Suppressor macrophage treated with lipopolysaccharide for 1 hour (primary cell): ENCODE measurements at regions not wholly inside any gene's neighbourhood (a gene's known extent, or its start where the extent isn't known, plus 50 kb on each side); places are given as distances from the start of the nearest gene placed in this dataset.

Source experiments
- DNase-seq, 3 donors: peaks; one replicate each; pipeline ENCODE4 v3.0.0-alpha.2; 2020 to 2022

DNA sequence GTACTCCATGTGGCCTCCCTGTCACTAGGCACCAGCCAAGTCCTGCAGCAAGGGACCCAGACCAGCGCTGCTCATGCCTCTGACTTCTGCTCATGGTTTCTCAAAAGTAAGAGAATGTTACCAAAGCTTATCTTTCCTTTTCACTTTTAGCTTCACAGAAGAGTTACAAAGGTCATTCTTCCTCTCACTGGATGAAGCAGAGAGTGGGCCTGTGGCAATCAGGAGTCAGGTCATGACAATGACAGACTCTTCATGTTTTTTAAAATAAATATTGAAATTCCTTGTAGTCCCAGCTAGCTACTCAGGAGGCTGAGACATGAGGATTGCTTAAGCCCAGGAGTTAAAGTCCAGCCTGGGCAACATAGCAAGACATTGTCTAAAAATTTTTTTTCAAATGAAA is 126.1 kb downstream of the OSR1 start:
- no peak for DNase-seq

DNA sequence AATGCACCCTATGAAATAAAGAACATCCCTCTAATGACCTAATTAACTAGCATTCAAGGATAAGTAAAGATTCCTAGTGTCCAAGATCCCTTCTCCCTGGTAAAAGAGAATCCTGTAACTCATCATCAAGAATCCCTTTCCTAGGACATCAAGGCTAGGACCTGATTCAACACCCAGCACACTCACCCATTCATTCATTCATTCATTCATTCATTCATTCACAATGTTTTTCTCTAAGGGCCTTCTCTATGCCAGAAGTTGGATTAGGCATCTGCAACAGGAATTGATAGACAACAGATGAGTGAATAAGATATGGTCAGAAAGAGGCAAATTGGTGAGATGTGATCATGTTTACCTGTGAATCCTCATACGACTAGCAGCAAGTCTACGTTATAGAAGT is 126.8 kb downstream of the OSR1 start:
- no peak for DNase-seq

DNA sequence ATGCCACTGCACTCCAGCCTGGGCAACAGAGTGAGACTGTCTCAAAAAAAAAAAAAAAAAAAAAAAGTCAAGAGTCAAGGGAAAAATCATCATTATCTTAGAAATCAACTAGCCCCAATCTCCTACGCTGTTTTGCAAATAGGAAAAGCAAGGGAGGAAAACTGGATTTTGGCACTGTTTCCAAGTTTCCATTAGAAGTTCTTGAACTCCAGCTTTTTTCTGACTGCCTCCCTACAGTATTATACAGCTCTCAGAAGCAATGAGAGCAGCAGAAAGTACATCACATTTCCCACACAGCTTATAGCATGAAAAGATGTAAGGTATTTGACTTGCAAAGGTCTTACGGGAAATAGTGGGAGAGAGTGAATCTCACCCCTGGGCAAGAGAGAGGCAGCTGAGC is 127.8 kb downstream of the OSR1 start:
- DNase-seq = no peak

DNA sequence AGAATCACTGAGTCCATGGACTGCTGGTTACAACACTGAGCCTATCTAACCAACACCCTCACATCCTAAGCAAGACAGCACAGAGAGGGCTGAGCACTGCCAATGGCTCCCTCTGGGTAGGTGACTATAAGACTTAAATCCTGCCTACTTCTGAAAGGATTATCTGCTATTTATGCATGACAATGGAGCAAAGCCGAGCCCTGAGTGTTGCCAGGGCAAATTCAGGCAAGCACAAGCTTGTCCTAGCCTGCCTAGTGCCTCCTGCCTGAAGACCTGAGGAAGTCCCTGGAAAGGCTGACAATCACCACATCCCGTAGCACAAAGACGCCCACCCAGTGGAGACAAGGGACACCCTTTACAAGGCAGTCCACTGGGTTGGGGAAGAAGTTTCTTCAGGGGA is 129.7 kb downstream of the OSR1 start:
- DNase-seq = no peak

DNA sequence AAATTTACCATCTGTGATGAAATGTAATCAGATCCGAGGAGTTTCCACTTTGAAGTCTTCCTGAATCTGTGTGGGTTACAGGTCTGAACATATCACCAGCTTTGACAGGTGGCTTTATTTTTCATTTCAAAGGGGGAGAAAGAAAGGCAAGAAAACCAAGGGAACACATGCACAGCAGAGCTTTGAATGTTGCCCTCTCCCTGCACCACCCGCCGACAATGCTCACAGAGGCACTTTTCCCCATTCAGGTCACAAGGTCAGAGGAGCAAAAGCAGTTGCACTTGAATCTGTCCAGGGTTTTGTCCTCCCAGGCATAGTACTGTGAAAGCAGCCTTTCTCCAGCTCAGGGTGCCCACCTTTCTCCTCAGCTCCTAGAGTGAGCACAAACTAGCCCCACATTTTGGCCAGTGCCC is 130.2 kb downstream of the OSR1 start:
- DNase-seq = no peak

DNA sequence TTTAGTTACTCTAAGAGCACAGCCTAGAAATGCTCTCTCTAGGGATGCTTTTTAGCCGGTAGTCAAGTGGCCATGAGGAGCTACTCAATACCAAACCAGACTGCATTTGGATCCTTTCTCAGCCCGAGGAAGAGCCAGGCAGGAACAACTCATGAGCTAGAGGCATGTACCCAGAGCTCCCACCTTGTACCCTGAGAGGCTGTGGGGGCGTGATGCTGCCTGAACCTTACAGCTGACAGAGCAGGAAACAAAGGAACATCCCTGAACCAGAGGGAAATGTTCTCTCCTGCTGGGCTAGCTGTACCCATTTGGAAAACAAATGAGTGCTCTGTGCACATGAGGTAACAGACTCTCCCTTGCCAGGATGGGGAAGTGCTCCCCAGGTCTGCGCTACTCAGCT is 131.6 kb downstream of the OSR1 start:
- DNase-seq = no peak

DNA sequence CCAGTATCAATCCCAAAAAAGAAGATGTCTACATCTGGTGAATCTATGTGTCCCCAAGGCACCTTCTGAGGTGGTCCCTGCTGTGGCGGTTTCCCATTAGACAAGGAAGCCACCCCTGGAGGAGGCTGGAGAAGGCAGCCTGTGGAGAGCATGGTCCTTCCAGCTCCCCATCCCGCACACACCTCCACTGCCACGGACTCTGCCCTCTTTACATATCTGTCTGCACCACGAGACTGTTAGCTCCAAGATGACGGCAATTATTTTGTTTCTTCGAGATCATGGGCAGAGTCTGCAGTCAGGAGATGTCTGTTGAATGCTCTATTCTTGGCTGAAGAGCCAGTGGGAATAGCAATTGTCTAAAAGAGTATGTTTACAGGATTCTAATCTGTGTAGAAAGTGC is 132.0 kb downstream of the OSR1 start:
- DNase-seq = no peak

DNA sequence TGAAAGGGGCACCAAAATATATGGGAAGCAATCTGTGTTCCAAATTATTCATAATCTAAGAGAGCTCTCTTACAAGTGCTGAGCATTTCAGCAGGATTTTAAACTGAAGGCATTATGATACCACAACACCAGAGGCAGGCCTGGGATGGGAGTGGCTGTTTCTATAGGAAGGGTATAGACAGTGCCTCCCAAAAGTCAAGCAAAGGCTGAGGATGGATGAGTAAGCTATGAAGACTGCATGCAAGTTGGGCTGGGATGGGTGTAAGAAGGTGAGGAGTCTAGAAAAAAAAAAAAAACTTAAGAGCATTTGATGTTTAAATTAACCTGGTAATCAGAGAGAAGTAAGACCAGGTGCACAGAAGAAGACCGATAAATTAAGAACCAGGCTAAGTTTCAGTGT is 132.5 kb downstream of the OSR1 start:
- DNase-seq = no peak

DNA sequence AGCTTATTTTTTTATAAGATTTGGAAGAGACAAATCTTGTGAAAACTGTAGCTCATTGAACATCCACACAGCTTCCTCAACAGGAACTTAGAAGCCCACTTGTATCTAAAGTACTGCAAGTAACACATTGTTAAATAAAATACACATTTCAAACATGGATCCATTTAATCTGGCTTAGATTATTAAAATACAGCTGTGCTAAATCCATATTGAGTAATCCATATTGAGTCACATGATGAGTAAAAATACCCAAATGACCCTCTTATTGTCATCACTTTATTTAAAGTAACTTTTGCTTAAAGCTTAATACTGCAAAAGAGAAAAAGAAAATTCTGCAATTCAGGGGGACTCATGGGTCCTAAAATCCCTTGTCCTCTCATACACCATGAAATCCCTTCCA is 133.3 kb downstream of the OSR1 start:
- no peak for DNase-seq

DNA sequence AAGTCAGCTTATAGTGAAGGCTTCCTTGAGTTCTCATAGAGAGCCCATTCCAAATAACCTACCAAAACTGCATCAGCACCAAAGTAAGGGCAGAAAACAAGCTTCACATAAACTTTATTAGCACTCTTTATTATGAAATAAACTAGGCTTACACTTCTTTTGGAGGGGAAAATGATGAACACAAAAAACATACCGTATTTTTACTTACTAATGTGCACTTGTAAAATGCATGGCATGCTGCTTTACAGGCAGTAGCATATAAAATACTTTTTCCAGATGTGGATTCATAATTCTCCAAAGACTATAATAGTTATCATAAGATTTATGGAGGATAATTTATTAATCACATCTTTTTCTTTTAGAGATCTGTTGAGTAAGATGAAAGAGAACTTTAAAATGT is 133.9 kb downstream of the OSR1 start:
- no peak for DNase-seq

DNA sequence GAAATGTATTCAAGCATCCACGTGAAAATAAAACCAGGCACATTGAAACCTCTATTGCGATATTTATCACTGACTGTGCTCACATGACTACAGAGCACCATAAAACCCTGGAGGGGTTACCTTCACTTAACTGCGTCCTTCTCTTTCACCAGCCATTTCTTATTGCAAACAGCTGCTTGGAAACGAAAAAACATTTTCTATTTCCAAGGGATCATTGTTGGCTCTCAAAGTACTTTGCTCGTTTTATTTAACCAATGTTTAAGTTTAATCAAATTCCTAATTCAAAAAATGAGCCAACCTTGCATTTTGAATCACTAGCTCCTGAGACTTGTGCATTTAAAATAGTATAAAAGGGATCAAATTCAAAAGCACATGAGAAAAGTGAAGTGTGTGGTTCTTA is 134.4 kb downstream of the OSR1 start:
- no peak for DNase-seq

DNA sequence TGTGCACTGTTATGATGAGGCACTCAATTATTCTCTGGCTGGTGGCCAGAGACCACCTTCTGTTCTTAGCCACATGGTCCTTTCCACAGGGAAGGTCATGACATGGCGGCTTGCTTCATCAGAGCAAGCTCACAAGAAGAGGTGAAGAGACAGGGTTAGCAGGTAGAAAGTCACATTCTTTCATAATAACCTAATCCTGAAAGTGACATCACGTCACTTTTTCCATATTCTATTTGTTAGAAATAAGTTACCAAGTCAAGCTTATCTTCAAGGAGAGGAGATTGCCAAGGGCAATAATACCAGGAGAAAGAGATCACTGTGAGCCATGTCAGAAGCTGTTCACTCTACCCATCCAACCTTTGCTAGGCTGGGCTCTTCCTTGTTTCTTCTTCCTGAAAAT is 139.4 kb downstream of the OSR1 start:
- DNase-seq = no peak

DNA sequence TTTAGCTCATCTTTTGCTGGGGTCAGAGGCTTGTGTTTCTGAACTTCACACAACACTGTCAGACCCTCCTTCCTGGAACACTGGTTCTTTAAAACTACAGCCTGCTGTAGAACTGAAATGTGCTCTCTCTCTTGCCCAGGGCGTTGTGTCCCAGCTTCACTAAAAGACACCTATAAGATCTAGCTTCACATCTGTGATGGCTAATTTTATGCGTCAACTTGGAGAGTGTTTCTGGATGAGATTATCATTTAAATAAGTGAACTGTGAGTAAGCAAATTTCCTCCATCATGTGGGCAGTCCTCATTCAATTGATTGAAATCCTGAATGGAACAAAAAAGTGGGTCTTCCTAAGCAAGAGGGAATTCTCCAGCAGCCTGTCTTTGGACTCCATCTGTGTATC is 140.3 kb downstream of the OSR1 start:
- no peak for DNase-seq

DNA sequence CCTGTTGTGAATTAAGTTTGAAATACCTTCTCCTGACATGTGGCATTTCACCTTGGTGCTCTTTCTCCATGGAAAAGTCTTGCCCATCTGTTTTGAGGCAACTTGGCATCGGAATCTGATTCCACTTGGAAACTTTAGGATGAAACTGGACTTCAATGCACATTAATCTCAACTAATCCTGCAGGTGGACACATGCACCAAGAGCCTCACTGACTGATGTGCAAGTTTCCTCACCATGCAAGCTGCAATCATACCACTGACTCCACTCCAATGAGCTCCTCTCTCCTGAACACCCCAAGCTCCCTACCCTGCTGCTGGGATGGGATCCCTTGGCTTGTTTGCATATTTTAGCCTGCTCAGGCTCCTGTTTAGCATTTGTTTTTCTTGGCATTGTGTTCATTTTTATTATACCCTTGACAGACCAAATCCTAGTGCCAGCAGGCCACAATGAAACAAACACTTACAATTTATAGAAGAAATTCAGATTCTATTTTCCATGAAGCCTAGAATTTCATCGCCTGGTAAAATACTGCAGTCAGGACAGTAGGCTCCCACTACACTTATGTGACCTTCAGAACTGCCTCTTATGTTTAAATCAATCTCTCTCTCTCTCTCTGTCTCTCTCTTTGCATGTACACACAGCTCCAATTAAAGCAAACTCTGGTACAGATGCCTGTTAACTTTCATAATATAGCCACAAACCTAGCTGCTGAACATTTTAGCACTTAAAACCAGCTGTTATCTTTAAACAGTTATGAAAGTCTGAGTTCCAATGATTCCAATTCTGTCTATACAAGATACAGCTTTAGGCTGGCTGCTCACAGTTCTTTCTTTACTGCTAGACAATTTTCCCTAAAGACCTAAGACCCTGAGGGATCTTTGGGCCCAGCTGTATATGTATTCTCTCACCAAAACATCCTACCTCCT is 141.5 kb downstream of the OSR1 start:
- DNase-seq = no peak

DNA sequence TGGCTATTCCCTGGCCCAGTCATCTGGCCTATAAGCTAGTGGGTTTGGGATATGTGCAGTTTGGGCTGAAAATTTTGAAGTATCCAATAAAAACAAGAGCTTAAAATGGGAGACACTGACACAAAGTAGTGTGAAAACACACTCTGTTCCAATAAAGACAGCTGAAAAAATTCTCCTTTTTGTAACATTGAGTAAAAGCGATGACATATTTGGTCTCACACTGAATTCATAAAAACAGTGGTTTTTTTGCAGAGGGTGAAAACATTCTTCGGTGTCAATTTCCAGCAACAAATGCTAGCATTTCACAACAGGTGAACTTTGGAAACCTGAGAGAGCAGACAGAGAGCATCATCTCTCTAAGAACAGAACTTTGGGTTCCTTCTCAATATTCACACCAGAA is 142.2 kb downstream of the OSR1 start:
- no peak for DNase-seq

DNA sequence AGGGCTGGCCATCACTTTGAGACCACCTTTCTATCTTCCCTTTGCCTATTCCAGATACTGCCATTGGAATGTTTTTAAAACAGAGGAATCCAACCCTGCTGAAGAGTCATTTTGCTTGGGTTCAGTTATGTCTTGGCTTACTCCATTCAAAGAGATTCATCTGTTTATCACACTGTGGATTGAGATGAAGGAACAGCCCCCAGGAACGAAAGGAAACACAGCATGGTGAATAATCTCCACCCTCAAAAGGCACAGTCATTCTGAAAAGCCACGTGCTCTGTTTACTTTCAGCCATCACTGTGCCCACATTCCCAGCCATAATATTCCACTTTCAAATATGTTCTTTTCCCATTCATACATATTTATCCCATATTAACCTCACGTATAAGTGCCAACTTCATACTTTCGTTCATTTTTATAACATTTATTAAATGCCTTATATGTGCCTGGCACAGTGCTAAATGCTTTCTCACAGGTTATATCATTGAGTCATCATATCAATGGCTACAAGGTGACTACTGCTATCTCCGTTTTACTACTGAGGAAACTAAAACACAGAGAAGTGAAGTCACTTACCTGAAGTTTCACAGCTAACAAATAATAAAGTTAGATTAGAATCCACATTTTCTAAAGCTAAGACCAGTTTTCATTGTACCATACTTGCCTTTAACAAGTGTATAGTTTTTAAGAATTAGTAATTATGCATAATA is 143.6 kb downstream of the OSR1 start:
- no peak for DNase-seq

DNA sequence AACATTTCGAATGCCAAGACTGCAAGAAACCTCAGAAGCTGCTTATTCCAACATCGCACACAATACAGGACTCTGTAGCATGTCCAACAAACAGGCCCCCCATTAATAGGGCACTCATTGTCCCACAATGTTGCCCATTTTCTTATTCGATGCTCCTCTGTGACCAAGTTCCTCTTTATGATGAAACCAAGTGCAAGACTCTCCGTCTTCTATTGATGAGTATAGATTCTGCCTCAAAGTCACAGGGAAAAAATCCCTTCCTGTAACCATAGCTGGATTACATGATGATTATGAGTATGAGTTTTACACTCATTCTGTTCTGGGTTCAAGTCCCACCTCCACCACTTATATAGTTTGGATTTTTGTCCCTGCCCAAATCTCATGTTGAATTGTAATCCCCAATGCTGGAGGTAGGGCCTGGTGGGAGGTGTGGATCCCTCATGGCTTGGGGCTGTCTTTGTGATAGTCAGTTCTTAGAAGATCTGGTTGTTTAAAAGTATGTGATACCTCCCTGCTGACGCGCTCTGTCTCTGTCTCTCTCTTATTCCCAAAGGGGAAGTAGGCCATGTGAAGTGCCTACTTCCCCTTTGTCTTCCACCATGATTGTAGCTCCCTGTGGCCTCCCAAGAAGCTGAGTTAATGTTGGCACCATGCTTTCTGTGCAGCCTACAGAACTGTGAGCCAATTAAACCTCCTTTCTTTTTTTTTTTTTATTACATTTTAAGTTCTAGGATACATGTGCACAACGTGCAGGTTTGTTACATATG is 148.7 kb downstream of the OSR1 start:
- no peak for DNase-seq

DNA sequence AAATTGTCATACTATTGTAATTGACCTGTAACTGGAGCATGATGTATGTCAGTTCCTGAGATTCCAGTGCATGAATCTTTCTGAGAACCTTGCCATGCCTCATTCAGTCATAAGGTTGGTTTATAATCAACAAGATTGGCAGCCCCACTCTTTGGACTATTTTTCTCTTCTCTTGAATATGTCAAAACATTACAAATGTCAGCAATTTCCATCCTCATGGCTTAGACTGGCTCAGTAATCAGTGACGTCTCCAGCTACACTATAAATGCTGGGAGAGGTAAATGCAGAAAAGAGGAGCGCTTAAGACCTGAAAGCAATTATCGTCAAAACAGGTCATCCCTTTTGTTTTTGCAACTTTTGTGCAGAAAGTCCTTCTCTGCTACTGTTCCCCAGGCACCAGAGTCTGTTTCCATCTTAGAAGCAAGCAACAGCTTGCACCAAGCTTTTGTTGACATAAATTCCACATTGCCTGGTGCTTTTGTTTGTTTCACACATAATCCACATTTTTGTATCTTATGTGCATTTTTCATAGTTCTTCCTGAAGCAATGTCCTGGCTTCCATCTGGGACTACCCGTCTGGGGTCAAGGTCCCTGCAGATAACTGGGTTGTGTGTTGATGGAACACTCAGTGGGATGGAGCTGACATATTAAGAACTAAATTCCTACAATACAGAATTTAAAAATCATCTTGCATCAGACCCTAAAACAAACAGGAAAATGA is 149.8 kb downstream of the OSR1 start:
- no peak for DNase-seq

DNA sequence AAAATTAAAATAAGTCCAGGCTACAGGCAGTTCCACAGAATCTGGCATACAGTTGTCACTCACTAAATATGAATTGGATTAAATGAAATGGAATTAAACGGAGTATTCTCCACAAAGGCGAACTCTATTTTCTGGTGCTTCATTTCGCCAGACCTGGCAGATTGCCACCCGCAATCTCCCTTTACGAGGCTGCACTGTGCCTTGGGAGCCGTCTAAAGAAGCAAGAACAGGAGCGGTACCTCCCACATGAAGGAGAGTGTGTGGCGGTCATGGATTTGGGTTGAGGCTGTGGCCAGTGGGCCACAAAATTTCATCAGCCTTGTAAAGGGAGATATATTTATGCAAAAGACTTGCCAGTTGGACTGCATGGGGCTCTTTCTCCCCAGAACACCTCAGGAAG is 151.0 kb downstream of the OSR1 start:
- DNase-seq = no peak

DNA sequence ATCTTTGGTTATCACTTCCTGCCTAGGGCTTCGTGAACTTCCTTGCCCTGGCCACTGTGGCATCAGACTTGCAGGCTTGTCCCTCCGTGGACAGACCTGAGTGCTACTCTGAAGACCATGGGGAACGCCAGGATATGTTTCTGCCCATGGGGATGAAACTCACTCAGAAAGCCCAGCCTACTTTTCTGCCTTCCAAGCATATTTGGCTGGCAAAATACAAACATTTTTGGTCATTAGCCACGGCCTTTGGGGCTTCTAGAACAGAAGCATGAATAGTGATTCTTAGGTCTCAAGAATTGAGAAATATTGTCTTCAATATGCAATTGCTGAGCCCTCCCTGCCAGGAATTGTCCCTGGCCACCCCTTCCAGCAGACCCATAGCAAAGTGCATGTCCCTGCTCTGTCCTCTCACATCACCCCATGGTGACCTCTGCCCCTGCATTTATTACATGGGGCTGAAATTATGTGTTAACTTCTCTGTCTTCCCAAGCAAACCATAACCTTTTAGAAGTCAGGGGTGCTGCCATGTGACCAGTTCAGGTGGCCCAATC is 152.4 kb downstream of the OSR1 start:
- DNase-seq = no peak

DNA sequence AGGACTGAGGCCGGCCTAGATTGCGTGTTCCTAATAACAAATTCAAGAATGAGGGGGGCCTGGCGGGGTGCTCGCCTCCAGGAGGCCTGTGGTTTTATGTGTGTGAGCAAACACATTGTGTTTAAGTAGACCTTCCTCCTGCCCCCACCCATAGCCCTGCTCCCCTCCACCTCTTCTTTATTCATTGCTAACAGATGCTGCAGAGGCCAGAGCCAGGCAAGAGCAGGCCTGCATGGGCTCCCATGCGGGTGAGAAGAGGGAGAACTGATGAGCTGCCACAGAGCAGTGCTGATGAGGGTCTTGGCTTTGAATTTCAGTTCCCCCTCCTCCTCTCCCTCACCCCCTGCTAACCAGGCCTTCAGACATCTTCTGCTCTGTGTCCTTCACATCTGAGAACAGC is 154.6 kb downstream of the OSR1 start:
- no peak for DNase-seq

DNA sequence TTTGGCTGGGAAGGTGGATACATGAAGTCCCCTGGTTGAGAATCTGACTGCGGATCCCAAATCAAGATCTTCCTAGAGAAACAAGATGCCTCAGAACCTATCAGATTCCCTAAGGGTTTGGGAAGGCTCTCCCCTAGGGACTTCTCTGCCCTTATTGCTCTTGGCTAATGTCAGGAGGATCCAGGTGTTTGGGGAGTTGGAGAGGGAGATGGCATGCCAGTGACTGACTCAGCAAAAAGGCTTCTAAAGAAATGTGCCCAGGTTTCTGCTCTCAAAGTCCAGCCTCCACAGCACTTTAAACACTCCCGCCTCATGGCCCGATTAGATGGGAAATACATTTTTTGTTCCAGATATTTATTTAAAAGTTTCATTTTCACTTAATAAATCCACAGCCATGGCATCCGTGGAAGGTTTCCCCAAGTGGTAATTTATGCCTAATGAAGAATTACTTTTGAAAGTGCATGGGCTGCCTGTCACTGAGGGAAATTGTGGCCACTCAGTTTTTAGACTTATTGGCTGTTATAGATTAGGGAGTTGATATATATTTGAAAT is 156.4 kb downstream of the OSR1 start:
- no peak for DNase-seq
